NCI-H774 (cell line): ENCODE measurements at regions not wholly inside any gene's neighbourhood (a gene's known extent, or its start where the extent isn't known, plus 50 kb on each side); places are given as distances from the start of the nearest gene placed in this dataset.
A peak's percentile ranks its signal among the peaks of the same experiment; 100 is the strongest.
"Not testable (repeated sequence)": the region's sequence is repeated elsewhere in the genome, so short reads cannot be mapped to it uniquely, and the experiment has no call there.

Source experiments
- DNase-seq: peaks from one replicate; lab custom pipeline; 2025; lab: John Stamatoyannopoulos, UW

DNA sequence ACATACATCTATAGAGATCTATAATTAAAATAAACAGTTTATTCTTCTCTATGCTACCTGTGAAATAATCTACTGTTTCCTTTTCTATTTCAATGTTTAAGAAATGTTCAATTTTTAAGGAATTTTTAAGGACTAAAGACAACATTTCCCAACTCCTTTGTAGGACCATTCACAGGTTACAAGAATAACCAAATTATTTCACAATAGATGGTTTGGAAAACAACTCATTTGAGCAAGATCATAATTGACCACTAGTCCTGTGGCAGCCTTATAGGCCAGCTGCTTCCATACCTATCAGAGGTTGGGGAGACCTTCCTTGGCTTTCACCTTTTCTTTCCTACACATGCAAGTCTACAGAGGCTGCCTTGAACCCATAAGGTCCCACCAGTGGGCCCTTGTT is 193.7 kb downstream of the TTC39B start:
- no peak for DNase-seq

DNA sequence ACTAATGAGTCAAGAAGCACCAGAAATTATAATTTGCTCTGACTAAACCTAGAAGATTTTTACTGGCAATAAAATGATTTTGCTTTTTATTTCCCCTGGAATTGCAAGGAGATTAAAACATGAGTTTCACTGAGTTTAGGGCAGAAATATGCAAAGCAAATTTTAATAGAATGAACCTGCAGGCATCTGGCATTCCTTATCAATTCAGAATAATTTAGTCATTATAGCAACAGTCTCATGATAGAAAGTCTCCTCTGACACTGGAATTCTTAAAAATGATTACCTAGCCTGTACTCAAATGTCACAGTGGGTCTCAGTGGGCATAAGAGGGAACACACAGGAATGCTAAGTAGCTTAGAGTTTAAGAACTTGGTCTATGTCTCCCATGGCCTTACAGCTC is 195.9 kb downstream of the TTC39B start:
- no peak for DNase-seq

DNA sequence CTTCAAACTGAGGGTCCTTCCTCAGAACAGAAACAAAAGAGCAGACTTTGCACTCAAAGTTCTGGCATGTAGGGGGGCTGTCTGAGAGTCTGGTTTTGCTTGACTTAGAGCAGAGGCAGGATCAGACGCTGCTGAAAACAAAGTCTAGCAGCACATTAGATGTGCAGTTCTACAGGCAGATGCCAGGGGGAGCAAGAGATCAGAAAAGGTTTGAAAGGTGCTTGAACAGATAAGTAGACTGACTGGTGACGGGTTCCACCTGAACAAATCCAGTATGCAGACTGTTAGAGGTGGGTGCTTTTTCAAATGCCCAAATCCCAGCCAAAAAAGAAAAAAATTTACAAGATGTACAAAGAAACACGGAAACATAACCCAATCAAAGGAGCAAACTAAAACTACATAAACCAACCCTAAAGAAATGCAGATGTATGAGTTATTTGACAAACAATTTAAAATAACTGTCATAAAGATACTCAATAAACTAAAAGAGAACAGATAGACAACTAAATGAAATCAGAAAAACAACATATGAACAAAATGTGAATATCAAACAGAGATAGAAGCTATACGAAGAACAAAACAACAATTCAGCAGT is 194.7 kb upstream of the FREM1 start:
- DNase-seq = peak; percentile 63

DNA sequence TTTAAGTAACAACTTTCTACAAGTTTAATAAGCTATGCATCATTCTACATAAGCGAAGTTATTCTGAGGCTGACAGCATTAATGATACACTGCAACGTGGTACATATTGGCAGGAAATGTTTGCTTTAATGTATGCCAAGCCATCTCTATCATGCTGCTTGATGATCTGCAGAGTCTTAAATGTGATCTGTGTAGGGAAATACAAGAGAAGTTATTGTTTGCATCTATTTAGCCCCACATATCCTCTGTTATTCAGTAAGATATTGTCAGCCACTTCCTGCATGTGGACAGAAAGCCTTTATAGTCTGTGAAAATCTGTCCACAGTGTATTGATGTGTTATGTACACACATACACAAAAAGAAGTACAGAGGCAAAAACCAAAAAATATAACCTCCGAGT is 193.1 kb upstream of the FREM1 start:
- DNase-seq = no peak

DNA sequence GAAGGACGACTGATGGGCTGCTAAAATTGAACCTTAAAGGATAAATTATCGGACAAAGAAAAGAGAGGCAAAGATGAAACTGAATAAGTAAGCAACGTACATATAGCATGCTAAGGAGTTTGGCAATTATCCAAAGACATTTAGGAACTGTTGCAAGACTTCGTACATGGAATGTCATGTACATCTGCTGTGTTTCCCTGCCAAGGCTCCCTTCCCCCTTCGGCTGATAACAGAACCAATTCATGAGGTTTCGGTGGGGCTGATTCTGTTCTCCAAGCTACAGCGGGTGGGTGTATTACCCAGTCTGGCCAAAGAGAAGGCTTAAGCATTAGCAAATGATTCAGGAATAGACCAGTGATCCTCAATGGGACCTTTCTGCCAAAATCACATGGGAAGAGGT is 190.9 kb upstream of the FREM1 start:
- DNase-seq = no peak

DNA sequence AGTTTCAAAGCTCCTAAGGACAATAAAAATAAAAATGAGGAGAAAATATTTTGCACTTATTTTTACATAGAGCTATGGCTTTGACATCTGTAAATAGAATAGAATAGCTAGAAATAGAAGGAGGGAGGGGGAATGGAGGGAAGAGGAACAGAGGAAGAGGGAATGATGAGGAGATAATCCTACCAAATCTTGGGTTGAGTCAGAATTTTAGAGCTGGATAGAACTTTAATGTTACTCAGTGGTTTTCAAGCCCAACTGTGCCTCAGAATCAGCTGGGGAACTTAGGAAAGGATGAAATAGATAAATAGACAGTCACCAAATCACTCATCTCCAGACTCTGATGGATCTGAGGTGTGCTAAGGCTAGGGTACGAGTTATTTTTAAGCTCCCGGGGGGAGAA is 190.3 kb upstream of the FREM1 start:
- no peak for DNase-seq

DNA sequence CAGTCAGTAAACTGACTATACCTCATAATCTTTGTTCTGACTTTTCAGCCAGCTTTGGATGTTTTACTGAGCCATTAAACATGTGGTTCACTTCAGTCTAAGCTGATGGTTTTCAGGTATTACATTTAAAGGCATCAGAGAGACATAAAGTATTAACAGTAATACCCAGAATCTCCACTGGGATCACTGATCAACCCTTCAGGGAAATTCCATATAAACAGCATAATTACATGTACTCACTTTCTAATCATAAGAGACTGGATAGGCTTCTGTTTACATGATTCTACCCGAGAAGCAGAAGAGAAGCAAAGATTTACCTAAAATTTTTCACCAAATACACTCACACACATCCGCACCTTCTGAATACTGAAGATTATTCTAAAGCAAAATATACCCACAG is 186.7 kb upstream of the FREM1 start:
- DNase-seq = no peak

DNA sequence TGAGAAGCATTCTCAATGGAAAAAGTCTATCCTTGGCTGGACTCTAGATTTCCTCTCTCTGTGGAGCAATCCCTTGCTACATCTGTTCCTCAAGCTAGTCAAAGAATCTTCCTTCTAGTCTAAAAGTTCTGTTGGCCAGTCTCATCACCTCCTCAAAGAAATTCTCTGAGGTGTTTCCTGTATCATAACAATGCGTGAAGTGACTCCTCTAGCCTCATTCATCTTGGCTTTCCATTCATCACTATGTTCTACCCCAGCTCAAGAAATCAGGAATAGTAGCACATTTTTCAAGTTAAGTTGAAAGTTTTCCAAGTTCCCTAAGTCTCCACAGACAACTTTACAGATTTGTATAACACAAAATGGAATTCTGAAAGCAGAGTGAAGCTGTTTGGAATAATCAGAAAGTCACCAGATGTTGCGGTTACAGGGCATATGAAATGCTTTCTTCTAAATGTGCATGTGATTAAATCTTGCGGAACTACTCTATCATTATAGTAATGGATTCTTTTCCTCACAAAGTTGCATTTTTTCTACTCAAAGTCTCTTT is 176.6 kb upstream of the FREM1 start:
- DNase-seq = no peak

DNA sequence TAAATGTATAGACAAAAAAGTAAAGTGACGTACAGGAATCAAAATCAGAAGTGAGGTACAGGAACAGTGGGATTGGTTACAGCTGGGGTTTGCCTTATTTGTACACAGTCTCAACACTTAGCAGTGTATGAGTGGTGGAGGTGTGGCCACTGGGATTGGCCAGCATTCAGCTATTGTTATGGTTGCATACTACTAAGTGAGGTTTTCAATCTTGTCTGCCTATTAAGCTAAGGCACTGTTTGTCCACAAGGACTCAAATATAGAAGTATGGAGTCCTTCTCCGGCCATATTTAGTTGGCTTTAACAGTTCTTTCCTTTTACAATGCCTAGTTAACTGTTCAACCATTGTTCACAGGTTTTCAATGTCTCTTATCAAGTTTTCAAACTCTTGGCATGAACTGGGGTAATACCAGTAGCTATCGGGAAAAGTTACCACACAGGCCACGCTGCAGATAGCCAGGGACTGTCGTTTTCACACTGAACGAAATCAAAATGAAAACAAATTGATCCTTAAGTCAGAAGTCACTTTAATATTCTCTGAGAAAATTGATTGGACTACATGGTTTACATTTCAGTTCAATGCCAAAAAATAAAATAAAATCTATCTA is 176.0 kb upstream of the FREM1 start:
- no peak for DNase-seq

DNA sequence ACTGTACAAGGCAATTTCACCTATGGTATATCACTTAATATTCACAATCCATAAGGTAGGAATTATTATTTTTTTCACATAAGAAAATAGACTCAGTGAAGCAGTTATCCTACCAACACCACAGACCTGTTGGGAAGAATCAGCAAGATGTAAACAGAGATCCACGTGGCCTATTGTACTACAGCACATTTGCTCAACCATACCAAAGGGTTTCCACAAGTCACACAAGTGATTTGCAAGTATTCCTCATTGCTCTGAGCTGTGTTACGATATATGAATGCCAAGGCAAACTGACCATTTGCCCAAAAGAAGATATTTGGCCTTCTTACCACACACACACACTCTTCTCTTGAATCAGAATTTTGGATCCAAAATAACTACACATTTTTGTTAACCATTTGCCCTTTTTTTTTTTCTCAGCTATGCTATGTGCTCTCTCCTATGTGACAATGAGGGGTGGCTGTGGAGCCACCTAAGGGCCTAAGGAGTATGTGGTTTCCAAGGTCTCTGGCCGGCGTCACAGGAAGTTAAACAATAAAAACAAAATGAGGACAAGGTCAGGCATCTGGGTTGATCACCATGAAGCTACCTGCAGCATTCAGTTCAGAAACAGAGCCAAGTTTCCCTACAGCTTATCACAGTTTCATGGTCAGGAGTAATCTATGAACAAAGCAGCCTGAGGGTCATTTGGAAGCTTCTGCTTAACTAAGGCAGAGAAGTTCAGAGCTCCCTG is 171.0 kb upstream of the FREM1 start:
- no peak for DNase-seq

DNA sequence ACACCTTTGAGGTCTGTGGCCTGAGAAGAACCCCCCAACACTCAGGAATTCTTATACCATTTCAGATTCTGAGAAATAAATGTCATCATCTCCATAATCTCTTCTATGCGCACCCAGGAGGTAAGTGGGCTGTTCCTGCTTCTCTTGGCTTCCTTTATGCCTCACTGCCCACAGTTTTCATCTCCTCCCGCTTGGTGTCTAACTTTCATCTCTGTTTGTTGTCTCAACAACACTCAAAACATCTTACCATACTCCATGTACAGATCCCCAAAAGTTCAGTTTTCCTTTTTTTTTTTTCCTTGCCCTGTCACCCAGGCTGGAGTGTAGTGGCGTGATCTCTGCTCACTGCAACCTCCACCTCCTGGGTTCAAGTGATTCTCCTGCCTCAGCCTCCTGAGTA is 170.2 kb upstream of the FREM1 start:
- DNase-seq = no peak

DNA sequence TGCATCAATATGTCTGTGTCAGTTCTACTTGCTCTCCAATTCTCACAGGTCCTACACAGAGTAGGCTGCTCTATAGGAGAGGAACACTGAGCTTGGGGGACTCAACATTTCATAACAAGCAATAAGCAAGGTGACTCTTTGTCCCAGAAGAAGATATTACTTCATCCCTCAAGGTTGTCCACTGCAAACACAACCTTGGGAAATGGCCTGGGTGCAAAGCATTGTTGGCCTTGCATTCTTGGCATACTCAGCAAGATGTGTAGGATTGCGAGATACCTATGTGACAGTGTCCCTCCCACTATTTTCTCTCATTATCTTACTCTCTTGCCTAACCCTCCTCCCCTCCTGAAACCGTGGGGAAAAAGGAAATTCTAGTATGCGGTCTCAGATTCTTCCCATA is 169.8 kb upstream of the FREM1 start:
- no peak for DNase-seq

DNA sequence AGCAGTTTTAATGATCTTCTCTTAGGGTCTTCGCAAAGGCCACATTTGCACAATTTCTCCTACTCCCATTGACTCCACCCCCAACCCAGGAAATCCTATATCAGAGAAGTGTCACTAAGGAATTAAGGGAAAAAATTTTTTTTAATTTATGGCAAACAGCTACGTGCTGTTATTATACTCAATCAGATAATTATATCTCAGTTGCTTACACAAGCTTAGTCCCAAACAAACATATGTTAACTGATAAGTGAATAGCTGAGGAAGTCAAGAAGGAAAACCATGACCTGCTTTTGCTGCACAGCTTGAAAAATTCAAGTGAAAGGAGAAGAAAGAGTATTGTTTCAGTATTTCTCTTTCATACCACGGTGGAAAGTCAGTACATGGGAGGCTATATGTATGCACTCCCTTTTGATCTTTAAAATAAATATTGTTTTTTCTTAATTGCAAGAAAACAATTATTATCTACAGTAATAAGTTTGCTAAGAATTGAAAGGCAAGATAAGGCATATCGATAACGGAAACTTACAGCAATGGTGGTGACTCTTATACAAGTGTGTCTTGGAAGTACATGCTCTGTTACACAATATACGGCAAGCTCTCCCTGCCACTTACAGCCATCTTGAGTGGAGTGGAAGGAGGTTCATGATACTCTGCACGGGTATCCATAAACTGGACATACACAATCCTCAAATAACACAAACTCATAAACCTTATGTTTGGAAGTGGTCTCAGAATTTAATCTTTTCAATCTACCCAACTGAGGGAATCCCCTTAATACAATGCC is 167.9 kb upstream of the FREM1 start:
- no peak for DNase-seq

DNA sequence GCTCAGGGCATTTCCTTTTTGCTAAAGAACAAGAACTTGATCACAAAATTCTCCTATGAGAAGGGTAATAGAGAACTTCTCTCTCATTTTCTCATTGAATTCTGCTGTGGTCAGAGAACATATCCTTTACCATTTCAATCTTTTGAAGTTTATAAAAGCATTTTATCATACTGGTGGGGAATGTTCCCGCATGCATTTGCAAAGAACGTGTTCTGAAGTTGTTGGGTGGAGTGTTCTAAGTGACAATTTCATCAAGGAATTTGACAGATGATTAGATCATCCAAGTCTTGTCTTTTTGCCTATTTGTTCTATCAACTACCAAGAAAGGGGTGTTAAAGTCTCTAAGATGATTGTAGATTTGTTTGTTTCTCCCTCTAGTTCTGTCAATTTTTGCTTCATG is 163.4 kb upstream of the FREM1 start:
- no peak for DNase-seq

DNA sequence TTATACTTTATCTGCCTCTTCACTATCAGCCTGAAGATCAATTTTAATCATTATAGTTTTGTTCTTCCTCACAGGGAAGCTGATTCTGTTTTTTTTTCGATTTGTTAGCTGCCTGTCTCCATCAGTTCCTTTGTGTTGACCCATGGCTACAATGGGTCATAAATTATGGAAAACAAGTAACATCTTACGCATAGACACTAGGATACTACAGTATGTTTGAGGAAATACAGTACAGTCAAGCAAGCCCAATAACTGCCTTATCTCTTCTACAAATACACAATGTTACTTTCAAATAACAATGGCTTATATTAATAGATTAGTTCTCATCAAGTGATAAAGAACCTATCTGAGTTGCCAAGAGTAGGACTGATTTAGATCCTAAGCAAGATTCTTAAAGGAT is 160.5 kb upstream of the FREM1 start:
- no peak for DNase-seq

DNA sequence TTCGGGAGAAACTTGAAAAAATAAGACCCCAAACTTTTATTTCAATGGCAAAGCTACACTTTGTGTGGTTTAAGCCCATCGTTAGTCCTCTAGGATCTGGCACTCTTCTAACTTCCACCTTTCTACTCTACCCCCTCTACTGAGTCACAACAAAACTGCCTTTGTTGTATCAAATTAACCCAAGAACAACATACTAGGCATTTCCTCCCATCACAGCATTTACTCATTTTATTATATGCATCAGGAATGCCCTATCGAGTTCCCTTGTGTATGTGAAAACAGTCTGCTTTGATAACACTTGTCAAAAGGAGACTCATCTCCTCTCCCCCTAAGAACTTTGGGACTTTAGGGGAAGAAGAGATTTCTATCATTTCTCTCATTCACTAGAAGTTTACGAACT is 158.9 kb upstream of the FREM1 start:
- DNase-seq = no peak

DNA sequence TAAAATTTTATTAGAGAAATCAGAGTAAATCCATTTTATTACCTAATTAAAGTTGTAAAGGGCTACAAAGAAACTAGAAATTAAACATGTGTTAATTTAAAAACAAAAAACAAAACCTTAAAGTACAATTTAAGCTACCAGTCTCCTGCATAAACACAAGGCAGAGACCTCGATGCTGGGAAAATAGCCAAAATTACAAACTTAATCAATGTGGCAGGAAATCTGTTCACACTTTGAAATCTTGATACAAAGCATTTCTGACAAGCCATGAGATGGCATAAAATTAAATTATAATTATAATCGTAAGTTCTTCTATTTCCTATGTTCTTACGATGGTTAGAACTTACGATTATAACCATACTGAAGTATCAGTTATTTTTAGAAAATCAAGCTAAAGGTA is 158.0 kb upstream of the FREM1 start:
- no peak for DNase-seq

DNA sequence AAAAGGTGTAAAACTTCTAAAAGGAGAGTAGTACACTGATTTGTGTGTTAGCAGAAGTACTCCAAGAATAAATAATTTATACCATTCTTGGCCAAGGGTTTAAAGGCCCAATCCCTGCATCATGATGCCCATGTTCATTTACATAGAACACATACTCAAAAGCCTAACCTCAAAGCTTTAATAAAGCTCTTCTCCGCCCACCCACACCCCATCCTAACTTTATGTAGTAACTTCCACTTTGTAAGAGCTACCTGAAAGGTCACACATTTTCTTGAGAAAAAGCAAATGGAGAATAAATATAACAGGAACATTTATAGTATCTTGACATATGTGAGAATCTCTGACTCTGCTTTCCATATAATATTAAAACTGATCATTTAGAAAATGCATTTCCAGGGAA is 148.8 kb upstream of the FREM1 start:
- DNase-seq = no peak

DNA sequence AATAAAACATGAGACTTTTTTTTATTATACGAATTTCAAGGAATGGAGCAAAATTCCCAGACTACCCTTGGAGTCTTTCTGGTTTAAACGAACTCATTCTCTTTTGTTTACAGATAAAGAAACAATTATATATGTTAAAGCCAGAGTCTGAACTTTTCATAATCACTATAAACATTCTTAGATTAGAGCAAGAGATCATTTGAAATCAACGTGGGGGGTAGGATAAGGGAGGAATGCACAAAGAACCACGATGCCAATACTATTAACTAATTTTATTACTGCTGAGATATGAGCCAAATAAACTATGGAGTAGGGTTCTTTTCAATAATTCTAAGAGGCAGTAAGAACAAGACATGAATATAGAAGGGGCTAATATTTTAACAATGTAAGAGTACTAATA is 148.0 kb upstream of the FREM1 start:
- DNase-seq = no peak

DNA sequence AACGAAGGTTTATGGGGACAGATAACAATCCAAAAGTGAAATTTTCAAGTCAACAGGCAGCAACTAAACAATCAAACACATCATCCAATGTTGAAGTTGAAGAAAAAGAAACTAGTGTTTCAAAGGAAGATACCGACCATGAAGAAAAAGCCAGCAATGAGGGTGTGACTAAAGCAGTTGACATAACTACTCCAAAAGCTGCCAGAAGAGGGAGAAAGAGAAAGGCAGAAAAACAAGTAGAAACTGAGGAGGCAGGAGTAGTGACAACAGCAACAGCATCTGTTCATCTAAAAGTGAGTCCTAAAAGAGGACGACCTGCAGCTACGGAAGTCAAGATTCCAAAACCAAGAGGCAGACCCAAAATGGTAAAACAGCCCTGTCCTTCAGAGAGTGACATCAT is 145.1 kb upstream of the FREM1 start:
- not testable (repeated sequence) for DNase-seq

DNA sequence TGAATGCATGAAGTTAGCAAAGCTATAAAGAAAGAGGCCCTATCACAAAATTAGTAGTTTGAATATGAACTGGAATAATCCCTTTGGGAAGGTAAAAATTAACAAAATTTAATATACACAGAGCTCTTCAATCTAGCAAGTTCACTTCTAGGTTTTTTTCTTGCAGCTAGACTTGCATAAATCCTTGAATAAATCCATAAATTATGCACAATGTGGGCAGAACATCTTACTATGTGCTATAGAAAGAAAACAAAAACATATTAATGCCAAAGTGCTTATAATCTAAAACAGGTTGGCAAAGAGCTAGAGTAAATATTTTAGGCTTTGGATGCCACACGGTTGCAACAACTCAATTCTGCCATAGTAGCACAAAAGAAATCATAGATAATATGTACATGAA is 138.5 kb upstream of the FREM1 start:
- DNase-seq = no peak

DNA sequence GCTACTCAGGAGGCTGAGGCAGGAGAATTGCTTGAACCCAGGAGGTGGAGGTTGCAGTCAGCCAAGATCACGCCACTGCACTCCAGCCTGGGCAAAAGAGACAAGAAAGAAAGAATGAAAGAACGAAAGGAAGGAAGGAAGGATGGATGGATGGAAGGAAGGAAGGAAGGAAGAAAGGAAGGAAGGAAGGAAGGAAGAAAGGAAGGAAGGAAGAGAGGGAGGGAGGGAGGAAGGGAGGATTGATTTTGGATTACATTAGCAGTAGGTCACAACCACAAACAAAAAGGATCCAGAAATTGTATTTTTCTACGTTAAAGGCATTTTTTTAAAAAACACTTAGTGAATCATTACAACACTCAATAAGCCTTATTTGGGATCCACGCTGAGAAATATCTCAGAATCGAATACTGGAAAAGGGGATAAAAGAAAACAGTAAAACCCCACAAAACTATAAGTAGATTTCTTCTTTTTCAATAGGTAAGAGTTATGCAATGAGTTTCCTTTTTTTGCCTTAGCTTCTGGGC is 136.9 kb upstream of the FREM1 start:
- no peak for DNase-seq

DNA sequence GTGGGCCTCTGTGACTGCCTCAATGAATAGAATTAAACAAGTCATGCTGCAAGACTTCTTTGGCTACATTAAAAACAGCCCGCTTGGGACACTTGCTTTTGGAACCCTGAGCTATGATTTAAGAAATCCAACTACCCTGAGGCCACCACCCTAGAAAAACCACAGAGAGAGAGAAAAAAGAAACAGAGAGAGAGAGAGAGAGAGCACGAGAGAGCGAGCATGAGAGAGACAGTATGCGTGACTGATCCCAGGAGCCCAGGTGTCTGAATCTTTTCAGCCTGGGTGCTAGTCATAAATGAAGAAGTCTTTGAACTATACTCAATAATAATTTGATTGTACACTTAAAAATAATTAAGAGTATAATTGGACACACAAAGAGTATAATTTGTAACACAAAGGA is 123.1 kb upstream of the FREM1 start:
- DNase-seq = no peak
